Mesendoderm (in vitro differentiated cells): ENCODE measurements at regions not wholly inside any gene's neighbourhood (a gene's known extent, or its start where the extent isn't known, plus 50 kb on each side); places are given as distances from the start of the nearest gene placed in this dataset.
"Not testable (repeated sequence)": the region's sequence is repeated elsewhere in the genome, so short reads cannot be mapped to it uniquely, and the experiment has no call there.

ENCODE experiments used
- DNase-seq: peaks from one replicate; pipeline ENCODE4 v3.0.0; 2013
- H2AK5ac ChIP-seq: 2 replicates; pipeline ENCODE4 v1.6.1; 2013; ENCODE audit warnings: low read length, inconsistent platforms
- H2BK120ac ChIP-seq: 2 replicates; pipeline ENCODE4 v1.6.1; 2013; ENCODE audit warnings: low read depth, mild to moderate bottlenecking, low read length, moderate library complexity, mixed read lengths
- H2BK15ac ChIP-seq: replicated peaks from 2 replicates; pipeline ENCODE4 v1.6.1; 2013; ENCODE audit warnings: low read depth, mild to moderate bottlenecking, moderate library complexity
- H2BK5ac ChIP-seq: 2 replicates; pipeline ENCODE4 v1.6.1; 2013; ENCODE audit warnings: low read length, inconsistent platforms
- H3K18ac ChIP-seq: 2 replicates; pipeline ENCODE4 v1.6.1; 2013; ENCODE audit warnings: mild to moderate bottlenecking, low read length, mixed read lengths
- H3K23ac ChIP-seq: one replicate; pipeline ENCODE4 v1.6.1; 2013; ENCODE audit warnings: low read length
- H3K27ac ChIP-seq: 2 replicates; pipeline ENCODE4 v1.5.1; 2013; ENCODE audit warnings: low read depth, mild to moderate bottlenecking, inconsistent platforms, low read length, moderate library complexity
- H3K27me3 ChIP-seq: 2 replicates; pipeline ENCODE4 v1.6.1; 2013; ENCODE audit warnings: low read length, control low read depth, mild to moderate bottlenecking, inconsistent platforms; ENCODE audit not compliant: insufficient read depth, poor library complexity
- H3K36me3 ChIP-seq: 2 replicates; pipeline ENCODE4 v1.6.1; 2013; ENCODE audit warnings: low read length, inconsistent platforms; ENCODE audit not compliant: control insufficient read depth, insufficient read depth
- H3K4ac ChIP-seq: one replicate; pipeline ENCODE4 v1.6.1; 2013; ENCODE audit warnings: low read depth, mild to moderate bottlenecking, low read length, moderate library complexity
- H3K4me1 ChIP-seq: 2 replicates; pipeline ENCODE4 v1.6.1; 2013; ENCODE audit warnings: low read depth, low read length, inconsistent platforms; ENCODE audit not compliant: control insufficient read depth
- H3K4me2 ChIP-seq: 2 replicates; pipeline ENCODE4 v1.6.1; 2013; ENCODE audit warnings: low read length
- H3K4me3 ChIP-seq: 2 replicates; pipeline ENCODE4 v1.5.1; 2013; ENCODE audit warnings: mild to moderate bottlenecking, low read length
- H3K56ac ChIP-seq: one replicate; pipeline ENCODE4 v1.6.1; 2013; ENCODE audit warnings: low read length
- H3K79me1 ChIP-seq: 2 replicates; pipeline ENCODE4 v1.6.1; 2013; ENCODE audit warnings: low read length, inconsistent platforms
- H3K79me2 ChIP-seq: 2 replicates; pipeline ENCODE4 v1.6.1; 2013; ENCODE audit warnings: mild to moderate bottlenecking, low read length; ENCODE audit not compliant: control insufficient read depth, insufficient read depth
- H3K9ac ChIP-seq: 2 replicates; pipeline ENCODE4 v1.6.1; 2013; ENCODE audit warnings: low read length, inconsistent platforms
- H4K5ac ChIP-seq: one replicate; pipeline ENCODE4 v1.6.1; 2013; ENCODE audit warnings: low read length
- H4K8ac ChIP-seq: one replicate; pipeline ENCODE4 v1.6.1; 2013; ENCODE audit warnings: low read depth, mild to moderate bottlenecking, control low read depth, low read length, moderate library complexity
- WGBS: extraction: QIAGEN DNeasy Blood & Tissue Kit; methylation state at CpG from one replicate; pipeline ENCODE4 v1.1.7; 2013; ENCODE audit warnings: low lambda C conversion rate, missing lambda C conversion rate; ENCODE audit not compliant: insufficient coverage; ENCODE audit errors: extremely low coverage; 5-methylcytosine and 5-hydroxymethylcytosine counted together

DNA sequence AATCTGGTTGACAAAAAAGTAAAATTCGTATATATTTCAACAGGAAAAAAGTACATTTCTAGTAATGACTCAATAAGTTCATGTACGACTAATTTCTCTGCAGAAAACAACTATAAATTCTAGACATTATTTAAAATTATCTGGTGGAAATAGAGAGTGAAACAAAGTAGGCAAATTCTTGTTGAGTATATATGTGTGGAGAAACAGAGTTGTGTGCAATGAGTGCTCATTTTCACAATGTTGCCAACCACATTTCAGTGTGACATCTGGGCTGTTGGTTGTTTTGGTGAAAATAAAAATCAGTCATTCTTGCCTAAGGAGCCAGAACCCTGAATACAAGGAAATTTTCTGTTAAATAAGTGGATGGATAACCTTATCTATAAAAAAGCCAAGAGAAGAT lies 372.0 kb upstream of the NDST4 start:
- WGBS, result no CpG with 5 or more reads among the region's 2 CpGs
- H2BK15ac ChIP-seq, result no peak overlapping the region
- no peak overlapping the region for H3K4ac ChIP-seq
- no peak overlapping the region for H2BK120ac ChIP-seq
- no peak overlapping the region for H3K4me2 ChIP-seq
- no peak overlapping the region for H3K56ac ChIP-seq
- no peak overlapping the region for H2BK5ac ChIP-seq
- H3K27ac ChIP-seq, result no peak overlapping the region
- H3K4me3 ChIP-seq, result no peak overlapping the region
- no peak overlapping the region for H2AK5ac ChIP-seq
- no peak overlapping the region for H3K9ac ChIP-seq
- H3K27me3 ChIP-seq, result no peaks in the 10 kb centered on the region
- no peak overlapping the region for H3K23ac ChIP-seq
- no peaks in the 10 kb centered on the region for H3K79me1 ChIP-seq
- H3K36me3 ChIP-seq, result no peaks in the 10 kb centered on the region
- H3K79me2 ChIP-seq, result no peaks in the 10 kb centered on the region
- H4K5ac ChIP-seq, result no peak overlapping the region
- H3K4me1 ChIP-seq, result no peaks in the 10 kb centered on the region
- DNase-seq, result no peak
- H3K18ac ChIP-seq, result no peak overlapping the region
- no peak overlapping the region for H4K8ac ChIP-seq

DNA sequence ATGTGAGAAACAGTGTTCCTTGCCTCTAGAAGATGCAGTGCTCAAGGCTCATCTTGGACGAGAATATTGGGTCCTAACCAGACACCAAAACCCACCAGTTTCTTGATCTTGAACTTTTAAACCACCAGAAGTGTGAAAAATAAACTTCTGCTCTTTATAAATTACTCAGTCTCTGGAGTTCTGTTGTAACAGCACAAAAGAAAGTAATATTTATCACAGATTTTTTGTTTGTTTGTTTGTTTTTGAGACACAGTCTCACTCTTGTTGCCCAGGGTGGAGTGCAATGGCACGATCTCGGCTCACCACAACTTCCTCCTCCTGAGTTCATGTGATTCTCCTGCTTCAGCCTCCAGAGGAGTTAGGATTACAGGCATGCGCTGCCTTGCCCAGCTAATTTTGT lies 371.1 kb upstream of the NDST4 start:
- H3K4ac ChIP-seq, result no peak overlapping the region
- no peak overlapping the region for H4K8ac ChIP-seq
- H3K79me2 ChIP-seq, result no peaks in the 10 kb centered on the region
- DNase-seq, result no peak
- no peak overlapping the region for H3K27ac ChIP-seq
- H2AK5ac ChIP-seq, result no peak overlapping the region
- no peak overlapping the region for H3K4me2 ChIP-seq
- no CpG with 5 or more reads among the region's 4 CpGs for WGBS
- no peaks in the 10 kb centered on the region for H3K4me1 ChIP-seq
- no peak overlapping the region for H2BK5ac ChIP-seq
- H3K56ac ChIP-seq, result no peak overlapping the region
- no peak overlapping the region for H2BK120ac ChIP-seq
- H3K23ac ChIP-seq, result no peak overlapping the region
- no peaks in the 10 kb centered on the region for H3K27me3 ChIP-seq
- no peaks in the 10 kb centered on the region for H3K79me1 ChIP-seq
- no peak overlapping the region for H3K4me3 ChIP-seq
- no peaks in the 10 kb centered on the region for H3K36me3 ChIP-seq
- no peak overlapping the region for H3K18ac ChIP-seq
- no peak overlapping the region for H3K9ac ChIP-seq
- no peak overlapping the region for H4K5ac ChIP-seq
- H2BK15ac ChIP-seq, result no peak overlapping the region

GRCh38 chr4:115470763-115471162 lies 357.3 kb upstream of the NDST4 start:
- Histone ChIP-seq H3K36me3 (no peaks in the 10 kb centered on the region), H2BK120ac (no peak overlapping the region), H3K79me2 (no peaks in the 10 kb centered on the region), H3K4me3 (no peak overlapping the region), H3K4ac (no peak overlapping the region), H3K79me1 (no peaks in the 10 kb centered on the region), H2BK5ac (no peak overlapping the region), H3K9ac (no peak overlapping the region), H3K23ac (no peak overlapping the region), H4K5ac (no peak overlapping the region), H3K18ac (no peak overlapping the region), H3K4me1 (no peaks in the 10 kb centered on the region), H2AK5ac (no peak overlapping the region), H3K27ac (no peak overlapping the region), H3K56ac (no peak overlapping the region), H4K8ac (no peak overlapping the region), H2BK15ac (no peak overlapping the region), H3K4me2 (no peak overlapping the region), H3K27me3 (no peaks in the 10 kb centered on the region)
- DNase-seq, result no peak
- no CpG with 5 or more reads among the region's 1 CpG for WGBS

DNA sequence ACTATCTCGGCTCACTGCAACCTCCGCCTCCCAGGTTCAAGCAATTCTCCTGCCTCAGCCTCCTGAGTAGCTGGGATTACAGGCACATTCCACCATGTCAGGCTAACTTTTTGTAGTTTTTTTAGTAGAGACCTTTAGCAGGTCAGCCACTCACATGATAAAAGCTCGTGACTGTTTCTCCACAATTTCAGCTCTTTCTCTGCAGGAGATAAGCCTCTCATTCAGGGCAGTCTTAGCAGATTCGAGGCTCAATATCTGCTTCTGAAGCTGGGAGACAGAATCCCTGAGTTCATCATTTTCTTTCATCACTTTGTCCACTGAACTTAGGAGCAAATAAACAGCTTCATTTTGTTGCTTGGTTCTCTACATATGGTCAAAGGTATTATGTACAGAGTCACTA lies 345.9 kb upstream of the NDST4 start:
- not testable (repeated sequence) for H4K8ac ChIP-seq, H3K23ac ChIP-seq, H3K4ac ChIP-seq, H4K5ac ChIP-seq, H3K79me2 ChIP-seq, H2BK15ac ChIP-seq, H3K27me3 ChIP-seq, H3K18ac ChIP-seq, H3K27ac ChIP-seq, H2BK120ac ChIP-seq, H3K36me3 ChIP-seq, H2BK5ac ChIP-seq, H3K4me2 ChIP-seq, H3K56ac ChIP-seq, H3K9ac ChIP-seq, H2AK5ac ChIP-seq, H3K79me1 ChIP-seq, H3K4me3 ChIP-seq, H3K4me1 ChIP-seq, DNase-seq
- WGBS, result no CpG with 5 or more reads among the region's 4 CpGs

GRCh38 chr4:115456231-115456630 lies 342.8 kb upstream of the NDST4 start:
- no peak overlapping the region for H3K4me2 ChIP-seq
- no peak overlapping the region for H2AK5ac ChIP-seq
- H3K4me1 ChIP-seq, result no peaks in the 10 kb centered on the region
- no peak for DNase-seq
- no peaks in the 10 kb centered on the region for H3K79me1 ChIP-seq
- H3K27me3 ChIP-seq, result no peaks in the 10 kb centered on the region
- H4K8ac ChIP-seq, result no peak overlapping the region
- H3K18ac ChIP-seq, result no peak overlapping the region
- H3K4ac ChIP-seq, result no peak overlapping the region
- no peak overlapping the region for H3K9ac ChIP-seq
- H2BK15ac ChIP-seq, result no peak overlapping the region
- no peaks in the 10 kb centered on the region for H3K79me2 ChIP-seq
- H3K23ac ChIP-seq, result no peak overlapping the region
- WGBS, result no CpG with 5 or more reads among the region's 1 CpG
- no peak overlapping the region for H2BK5ac ChIP-seq
- no peak overlapping the region for H4K5ac ChIP-seq
- H3K36me3 ChIP-seq, result no peaks in the 10 kb centered on the region
- no peak overlapping the region for H2BK120ac ChIP-seq
- H3K4me3 ChIP-seq, result no peak overlapping the region
- H3K27ac ChIP-seq, result no peak overlapping the region
- no peak overlapping the region for H3K56ac ChIP-seq

DNA sequence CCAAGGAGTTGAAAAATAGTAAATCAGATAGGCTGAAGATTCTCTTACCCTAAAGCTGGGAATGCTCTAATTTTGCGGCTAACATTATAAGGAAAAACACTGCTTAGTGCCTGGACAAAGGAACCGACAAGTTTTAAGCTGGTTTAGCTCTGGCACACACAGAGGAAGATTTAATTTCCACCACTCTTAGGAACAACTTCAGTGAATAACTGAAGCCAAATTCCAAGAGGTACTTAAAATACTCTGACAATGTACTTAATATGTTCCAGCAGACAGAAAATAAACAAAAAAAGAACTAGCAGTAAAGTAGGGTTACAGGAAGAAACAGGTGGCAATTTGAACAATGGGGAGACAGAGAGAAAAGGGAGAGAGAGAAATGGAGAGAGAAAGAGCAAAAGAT lies 340.8 kb upstream of the NDST4 start:
- H3K4me2 ChIP-seq, result no peak overlapping the region
- no peak for DNase-seq
- H4K8ac ChIP-seq, result no peak overlapping the region
- H2BK120ac ChIP-seq, result no peak overlapping the region
- H3K56ac ChIP-seq, result no peak overlapping the region
- H2BK5ac ChIP-seq, result no peak overlapping the region
- no peaks in the 10 kb centered on the region for H3K4me1 ChIP-seq
- H2AK5ac ChIP-seq, result no peak overlapping the region
- no peak overlapping the region for H3K9ac ChIP-seq
- H3K36me3 ChIP-seq, result no peaks in the 10 kb centered on the region
- H3K27ac ChIP-seq, result no peak overlapping the region
- no peaks in the 10 kb centered on the region for H3K27me3 ChIP-seq
- H3K79me2 ChIP-seq, result no peaks in the 10 kb centered on the region
- H4K5ac ChIP-seq, result no peak overlapping the region
- no CpG with 5 or more reads among the region's 2 CpGs for WGBS
- H3K4me3 ChIP-seq, result no peak overlapping the region
- H3K79me1 ChIP-seq, result no peaks in the 10 kb centered on the region
- H3K18ac ChIP-seq, result no peak overlapping the region
- H2BK15ac ChIP-seq, result no peak overlapping the region
- no peak overlapping the region for H3K4ac ChIP-seq
- no peak overlapping the region for H3K23ac ChIP-seq
